GM12892 (cell line): ENCODE measurements at regions not wholly inside any gene's neighbourhood (a gene's known extent, or its start where the extent isn't known, plus 50 kb on each side); places are given as distances from the start of the nearest gene placed in this dataset.
A peak's percentile ranks its signal among the peaks of the same experiment; 100 is the strongest.
"Not testable (repeated sequence)": the region's sequence is repeated elsewhere in the genome, so short reads cannot be mapped to it uniquely, and the experiment has no call there.

Source experiments
- DNase-seq: peaks from one replicate; pipeline ENCODE4 v3.0.0; 2011; ENCODE audit not compliant: insufficient read length
- FAIRE-seq: peaks from 2 replicates; lab custom pipeline; 2011; peaks lifted over from hg19 to GRCh38; lab: Jason Lieb, UNC
- POLR2A ChIP-seq: IDR thresholded peaks from 2 replicates; pipeline ENCODE4 v1.6.1; 2011; ENCODE audit warnings: low read depth, low read length, control low read depth
- POLR2AphosphoS5 ChIP-seq: IDR thresholded peaks from 2 replicates; pipeline ENCODE4 v1.6.1; 2011; ENCODE audit warnings: low read depth, low read length, control low read depth
- TAF1 ChIP-seq: IDR thresholded peaks from 2 replicates; pipeline ENCODE4 v1.6.1; 2011; ENCODE audit warnings: low read depth, mild to moderate bottlenecking, control low read depth, low read length, borderline replicate concordance

DNA sequence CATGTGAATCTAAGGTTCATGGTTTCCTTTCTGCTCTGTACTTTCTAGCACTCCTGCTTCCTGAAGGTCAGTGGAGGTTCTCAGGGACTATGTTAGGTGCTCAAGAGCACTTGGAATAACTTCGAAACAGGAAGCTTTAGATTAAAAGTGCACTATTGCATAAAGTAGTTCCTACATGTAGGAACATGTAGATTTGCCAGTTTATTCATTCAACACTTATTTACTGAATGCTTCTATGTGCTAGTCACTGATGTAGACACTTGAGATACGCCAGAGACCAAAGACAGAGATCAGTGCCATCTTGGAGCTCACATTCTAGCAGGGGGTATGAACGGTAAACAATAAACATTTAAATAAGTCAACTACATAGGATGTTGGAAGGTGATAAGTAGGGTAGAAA, 87.7 kb downstream of the DHRS2 start:
- no peak for FAIRE-seq
- TF ChIP-seq TAF1 (no peak), POLR2A (no peak), POLR2AphosphoS5 (no peak)
- no peak for DNase-seq

DNA sequence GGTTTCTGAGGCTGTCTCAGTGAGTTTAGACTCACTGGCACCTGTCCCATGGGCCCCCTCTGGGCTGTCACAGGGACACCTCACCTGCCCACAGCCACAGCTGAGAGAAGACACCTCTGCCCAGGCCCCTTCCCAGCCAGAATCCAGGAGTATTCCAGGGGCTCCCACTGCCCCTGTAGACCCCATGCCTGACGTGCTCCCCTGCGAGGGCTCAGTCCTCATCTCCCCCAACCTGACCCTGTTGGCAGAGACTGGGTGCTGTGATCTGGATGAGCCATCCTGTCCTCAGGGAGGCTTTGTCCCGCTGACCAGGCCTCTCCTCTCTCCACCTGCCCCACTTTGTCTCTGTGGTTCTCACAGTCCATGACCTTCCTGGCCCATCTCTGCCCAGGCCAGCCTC, 89.4 kb downstream of the DHRS2 start:
- DNase-seq (no peak), FAIRE-seq (no peak)
- no peak for TF ChIP-seq POLR2AphosphoS5
- no peak for TF ChIP-seq POLR2A
- no peak for TF ChIP-seq TAF1

DNA sequence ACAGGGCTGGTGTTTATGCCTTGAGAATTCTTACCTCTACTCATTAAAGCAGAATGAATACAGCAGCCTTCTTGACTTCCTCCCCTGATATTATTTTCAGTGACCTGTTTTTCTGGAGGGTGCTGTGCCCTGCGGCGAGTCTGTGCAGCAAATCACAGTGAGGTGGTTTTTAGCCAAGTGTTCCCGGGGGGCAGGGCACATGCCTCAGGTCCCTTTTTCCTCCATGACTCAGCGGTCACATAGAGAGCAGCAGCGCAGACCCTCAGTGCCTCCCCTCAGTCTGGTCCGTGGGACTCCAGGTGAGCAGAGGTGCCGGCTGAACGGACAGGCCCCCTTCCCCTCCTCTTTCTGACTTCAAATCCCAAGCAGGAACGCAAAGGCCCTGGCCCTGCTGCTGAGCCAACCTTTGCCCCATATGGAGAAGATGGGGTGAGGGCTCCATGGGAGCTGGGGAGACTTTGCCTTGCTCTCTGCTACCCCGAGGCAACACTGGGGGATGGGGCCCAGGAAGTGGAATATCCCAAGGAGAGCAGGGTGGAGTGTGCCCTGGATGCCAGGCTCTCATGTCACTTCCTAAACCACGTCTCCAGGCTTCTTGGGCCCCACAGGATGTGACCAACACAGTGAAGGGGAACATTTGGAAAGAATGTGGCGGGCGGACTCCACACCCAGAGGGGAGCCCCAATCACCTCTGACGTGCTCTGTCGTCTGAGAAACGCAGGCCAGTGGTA, 90.0 kb downstream of the DHRS2 start:
- DNase-seq (no peak), FAIRE-seq (no peak)
- TF ChIP-seq POLR2AphosphoS5 (no peak), TAF1 (no peak), POLR2A (no peak)

DNA sequence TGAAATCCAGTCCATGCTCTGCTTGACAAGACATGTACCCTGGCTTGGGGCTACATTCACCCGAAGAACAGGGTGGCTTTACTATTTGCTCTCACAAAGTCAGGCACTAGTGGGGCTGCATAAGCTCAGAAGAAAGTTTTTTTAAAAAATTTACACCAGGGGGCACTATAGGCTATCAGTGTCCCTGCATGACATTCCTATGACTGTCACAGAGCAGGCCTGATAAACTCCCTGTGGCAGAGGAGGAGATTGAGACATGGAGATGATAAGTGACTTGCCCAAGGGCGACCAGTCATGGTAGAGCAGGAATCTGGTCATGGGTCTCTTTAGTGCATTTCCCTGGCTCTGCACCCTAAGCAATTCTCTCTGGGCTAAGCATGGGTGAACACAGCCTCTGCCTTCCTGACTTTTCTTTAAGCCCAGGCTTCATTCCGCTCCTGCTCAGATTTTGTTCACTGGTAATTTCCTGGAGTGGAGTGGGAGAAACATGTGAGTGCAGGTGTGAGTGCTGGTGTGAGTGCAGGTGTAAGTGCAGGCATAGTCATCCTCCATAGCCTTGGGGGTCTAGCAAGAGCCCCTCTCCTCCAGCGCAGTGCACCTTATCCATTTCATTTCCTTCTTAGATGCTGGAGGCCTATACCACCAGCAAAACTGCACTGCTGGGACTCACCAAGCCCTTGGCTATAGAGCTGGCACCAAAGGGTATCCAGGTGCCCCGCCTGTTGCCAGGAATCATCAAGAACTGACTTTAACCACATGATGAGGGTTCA, 91.6 kb downstream of the DHRS2 start:
- FAIRE-seq (peak; percentile 56), DNase-seq (no peak)
- no peak for TF ChIP-seq TAF1
- TF ChIP-seq POLR2AphosphoS5, result no peak
- no peak for TF ChIP-seq POLR2A

DNA sequence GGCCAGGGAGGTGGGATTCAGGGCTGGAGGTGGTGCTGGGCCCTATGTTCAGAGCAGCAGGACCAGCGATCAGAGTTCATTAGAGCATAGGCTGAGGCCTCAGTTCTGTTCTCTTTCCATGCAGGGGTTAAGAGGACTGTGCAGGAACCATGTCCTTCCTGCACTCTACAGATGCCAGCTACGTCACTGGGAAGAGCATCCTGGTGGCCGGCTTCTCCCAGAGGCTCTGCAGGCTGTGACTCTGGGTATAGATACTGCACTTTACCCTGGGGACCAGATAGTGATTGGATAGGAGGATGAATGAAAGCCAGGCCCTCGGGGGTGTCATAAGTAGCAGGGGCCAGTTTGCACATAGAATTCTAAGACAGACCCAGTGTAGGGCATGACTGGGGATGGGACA, 92.6 kb downstream of the DHRS2 start:
- FAIRE-seq (no peak), DNase-seq (no peak)
- TF ChIP-seq POLR2A (no peak), TAF1 (no peak), POLR2AphosphoS5 (no peak)

DNA sequence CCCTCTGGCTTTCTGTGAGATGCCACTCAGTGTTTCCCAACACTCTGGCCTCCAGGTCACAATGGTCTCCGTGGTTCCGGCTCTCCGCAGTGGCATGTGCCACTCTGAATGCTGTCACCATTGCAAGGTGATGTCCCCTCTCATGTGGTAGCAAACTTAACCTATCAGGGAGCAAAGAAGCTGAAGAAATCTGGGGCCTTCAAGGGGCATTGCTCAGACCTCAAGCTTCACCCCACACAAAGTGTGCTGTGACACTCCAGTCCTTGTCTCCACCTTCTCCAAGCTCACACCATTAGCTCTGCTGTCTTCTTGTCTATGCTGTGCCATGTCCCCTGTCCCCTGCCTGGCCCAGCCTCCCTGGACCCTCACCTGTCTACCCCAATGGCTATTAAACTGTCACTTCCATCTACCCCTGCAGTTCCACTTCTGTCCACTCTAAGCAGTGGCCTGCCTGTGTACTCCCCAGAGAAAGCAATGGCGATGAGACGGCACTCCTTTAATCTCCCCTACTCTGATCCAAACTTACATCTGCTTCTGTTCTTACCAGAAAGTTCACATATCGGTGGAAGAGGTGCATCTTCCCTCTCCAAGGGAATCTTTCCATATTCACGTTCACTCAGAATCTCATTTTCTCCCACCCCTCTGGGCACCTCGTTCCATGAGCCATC, 93.7 kb downstream of the DHRS2 start:
- no peak for DNase-seq
- TF ChIP-seq TAF1, result no peak
- no peak for TF ChIP-seq POLR2A
- TF ChIP-seq POLR2AphosphoS5, result no peak
- no peak for FAIRE-seq

DNA sequence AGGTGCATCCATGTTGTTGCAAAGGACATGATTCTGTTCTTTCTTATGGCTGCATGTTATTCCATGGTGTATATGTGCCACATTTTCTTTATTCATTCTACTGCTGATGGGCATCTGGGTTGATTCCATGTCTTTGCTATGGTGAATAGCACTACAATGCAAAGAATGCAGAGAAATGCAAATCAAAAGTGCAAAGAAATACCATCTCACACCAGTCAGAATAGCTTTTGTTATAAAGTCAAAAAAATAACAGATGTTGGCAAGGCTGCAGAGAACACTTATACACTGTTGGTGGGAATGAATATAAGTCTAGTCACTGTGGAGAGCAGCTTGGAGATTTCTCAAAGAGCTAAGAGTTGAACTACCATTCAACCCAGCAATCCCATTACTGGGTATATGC, 99.2 kb downstream of the DHRS2 start:
- TF ChIP-seq TAF1, result no peak
- no peak for TF ChIP-seq POLR2A
- no peak for TF ChIP-seq POLR2AphosphoS5
- FAIRE-seq (no peak), DNase-seq (no peak)

DNA sequence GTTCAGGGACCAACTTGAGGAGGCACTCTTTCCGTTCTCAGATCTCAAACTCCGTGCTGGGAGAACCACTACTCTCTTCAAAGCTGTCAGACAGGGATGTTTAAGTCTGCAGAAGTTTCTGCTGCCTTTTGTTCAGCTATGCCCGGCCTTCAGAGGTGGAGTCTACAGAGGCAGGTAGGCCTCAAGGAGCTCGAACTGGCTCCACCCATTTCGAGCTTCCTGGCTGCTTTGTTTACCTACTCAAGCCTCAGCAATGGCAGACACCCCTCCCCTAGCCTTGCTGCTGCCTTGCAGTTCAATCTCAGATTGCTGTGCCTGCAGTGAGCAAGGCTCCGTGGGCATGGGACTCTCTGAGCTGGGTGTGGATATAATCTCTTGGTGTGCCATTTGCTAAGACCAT, 108.2 kb downstream of the DHRS2 start:
- not testable (repeated sequence) for FAIRE-seq, DNase-seq

DNA sequence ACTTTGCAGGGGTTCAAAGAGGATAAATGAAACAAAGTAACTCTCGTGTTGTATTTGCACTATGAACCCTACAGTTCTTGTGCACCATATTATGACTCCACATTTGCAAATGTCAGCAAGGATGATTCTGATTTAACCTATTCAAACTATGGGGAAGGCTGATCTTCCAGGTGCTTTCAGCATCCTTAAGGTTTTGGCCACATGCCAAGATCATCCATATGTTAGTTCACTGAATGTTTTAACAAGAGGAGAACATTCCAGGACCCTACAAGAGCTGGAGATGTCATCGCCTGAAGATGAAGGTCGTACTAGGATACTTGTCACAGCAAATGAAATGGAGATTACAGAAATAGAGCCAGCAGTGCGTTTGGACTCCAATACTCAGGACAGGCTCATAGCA, 114.2 kb downstream of the DHRS2 start:
- TF ChIP-seq POLR2A (no peak), TAF1 (no peak), POLR2AphosphoS5 (no peak)
- FAIRE-seq (no peak), DNase-seq (no peak)

DNA sequence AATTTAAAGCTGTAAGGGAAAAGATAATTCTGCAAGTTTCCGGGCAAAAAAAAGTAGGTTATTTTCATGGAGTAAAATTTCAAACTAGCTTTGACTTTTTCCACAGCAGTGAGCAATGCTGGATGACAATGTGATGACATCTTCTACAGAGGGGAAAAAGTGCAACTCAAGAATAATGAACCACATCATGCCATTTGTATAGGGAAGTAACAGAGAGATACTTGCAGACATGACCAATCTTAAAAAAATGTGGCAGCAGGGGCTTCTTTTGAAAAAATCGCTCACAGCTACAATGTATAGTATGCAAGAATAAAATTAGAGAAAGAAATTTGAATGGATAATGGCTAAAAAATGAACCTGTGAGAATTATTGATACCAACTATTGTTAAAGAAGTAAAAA, 115.5 kb downstream of the DHRS2 start:
- TF ChIP-seq POLR2A (no peak), POLR2AphosphoS5 (no peak), TAF1 (no peak)
- no peak for FAIRE-seq
- no peak for DNase-seq

DNA sequence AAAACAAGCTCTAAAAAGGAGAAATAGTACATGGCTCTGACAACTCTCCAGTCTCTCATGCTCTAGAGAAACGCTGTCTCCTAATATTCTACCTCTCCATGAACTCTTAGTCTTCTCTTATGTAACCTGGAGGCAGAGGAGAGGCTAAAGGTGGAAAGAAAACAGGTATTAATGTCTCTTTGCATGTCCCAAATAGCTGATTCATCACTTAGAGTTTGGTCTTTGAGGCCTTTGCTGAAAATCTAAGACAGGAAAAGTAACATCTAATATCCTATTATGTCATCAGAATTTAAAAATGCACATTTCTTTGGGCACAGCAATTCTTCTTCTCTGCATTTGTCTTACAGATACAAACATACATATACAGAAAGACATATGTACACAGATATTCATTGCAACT, 127.2 kb downstream of the DHRS2 start:
- FAIRE-seq (no peak), DNase-seq (no peak)
- no peak for TF ChIP-seq TAF1
- TF ChIP-seq POLR2AphosphoS5, result no peak
- TF ChIP-seq POLR2A, result no peak
